WTC11 (cell line): ENCODE measurements at regions not wholly inside any gene's neighbourhood (a gene's known extent, or its start where the extent isn't known, plus 50 kb on each side); places are given as distances from the start of the nearest gene placed in this dataset.

Experiments
- CTCF ChIP-seq: fragments of 200-600 bp; IDR thresholded peaks from 2 replicates; pipeline ENCODE4 v1.8.0; 2022; ENCODE audit warnings: antibody characterized with exemption
- FOXJ3 ChIP-seq: sonication (generic); formaldehyde crosslinking; IDR thresholded peaks from 2 replicates; pipeline ENCODE4 v1.9.0; 2021; ENCODE audit warnings: missing genetic modification reagents, mild to moderate bottlenecking, borderline replicate concordance
- JUN ChIP-seq: sonication (generic); formaldehyde crosslinking; IDR thresholded peaks from 2 replicates; pipeline ENCODE4 v1.8.0; 2023; ENCODE audit warnings: mild to moderate bottlenecking, missing genetic modification reagents
- ZBTB43 ChIP-seq: sonication (generic); formaldehyde crosslinking; IDR thresholded peaks from 2 replicates; pipeline ENCODE4 v1.8.1; 2023; ENCODE audit warnings: mild to moderate bottlenecking, missing genetic modification reagents
- ZNF121 ChIP-seq: sonication (generic); formaldehyde crosslinking; IDR thresholded peaks from 2 replicates; pipeline ENCODE4 v1.8.0; 2023; ENCODE audit warnings: missing genetic modification reagents

- no peak for TF ChIP-seq ZBTB43 (CRISPR knock-in tag)
- no peak for TF ChIP-seq JUN (CRISPR knock-in tag)
- no peak for TF ChIP-seq FOXJ3 (CRISPR knock-in tag)
- no peak for TF ChIP-seq CTCF
- TF ChIP-seq ZNF121: no peak
Observed at GRCh38 chr6:30006170-30007131, 54.6 kb upstream of the POLR1H start.
